Ammon's horn (tissue), 1 donor: ENCODE measurements at regions not wholly inside any gene's neighbourhood (a gene's known extent, or its start where the extent isn't known, plus 50 kb on each side); places are given as distances from the start of the nearest gene placed in this dataset.

Source experiments
- DNase-seq: peaks from one replicate; pipeline ENCODE4 v3.0.0-alpha.2; 2016; ENCODE audit warnings: low spot score

- no peak for DNase-seq
Measured at GRCh38 chr6:90793771-90794170, 206.9 kb upstream of the MAP3K7 start.

GRCh38 chr6:90790696-90791095, 203.8 kb upstream of the MAP3K7 start:
- no peak for DNase-seq

DNA sequence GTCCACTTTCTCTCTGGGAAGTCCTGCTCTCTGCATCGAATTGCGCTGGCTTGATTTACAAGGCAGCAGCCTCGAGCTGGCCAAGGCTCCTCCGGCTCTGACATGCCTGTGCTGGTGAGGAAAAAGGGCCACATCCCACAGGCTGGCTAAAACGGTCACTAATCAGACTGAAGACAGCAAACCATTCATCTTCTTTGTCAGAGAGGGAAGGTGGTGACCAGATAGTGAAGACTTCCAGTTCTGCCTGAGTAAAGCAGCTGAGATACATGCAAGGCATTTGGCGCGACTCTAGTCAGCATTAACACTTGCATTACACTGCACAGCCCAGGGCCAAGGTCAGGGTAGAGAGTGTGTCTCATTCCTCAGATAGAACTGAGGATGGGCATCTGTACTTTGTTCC, 203.2 kb upstream of the MAP3K7 start:
- DNase-seq: no peak

DNA sequence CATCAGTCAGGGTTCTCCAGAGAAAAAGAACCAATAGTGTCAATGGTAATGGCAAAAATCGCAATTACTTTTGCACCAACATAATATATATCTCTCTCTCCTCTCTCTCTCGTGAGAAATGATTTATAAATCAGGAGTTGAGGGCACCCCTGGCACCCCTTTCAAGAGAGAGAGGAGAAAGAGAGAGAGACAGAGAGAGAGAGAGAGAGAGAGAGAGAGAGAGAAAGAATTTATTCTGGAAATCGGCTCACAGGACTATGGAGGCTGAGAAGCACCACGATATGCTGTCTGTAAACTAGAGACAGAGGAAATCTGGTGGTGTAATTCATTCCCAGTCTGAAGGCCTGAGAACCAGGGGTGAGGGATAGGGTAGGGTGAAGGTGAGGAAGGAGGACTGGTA, 201.9 kb upstream of the MAP3K7 start:
- DNase-seq: no peak

GRCh38 chr6:90787446-90787845, 200.6 kb upstream of the MAP3K7 start:
- DNase-seq: no peak

DNA sequence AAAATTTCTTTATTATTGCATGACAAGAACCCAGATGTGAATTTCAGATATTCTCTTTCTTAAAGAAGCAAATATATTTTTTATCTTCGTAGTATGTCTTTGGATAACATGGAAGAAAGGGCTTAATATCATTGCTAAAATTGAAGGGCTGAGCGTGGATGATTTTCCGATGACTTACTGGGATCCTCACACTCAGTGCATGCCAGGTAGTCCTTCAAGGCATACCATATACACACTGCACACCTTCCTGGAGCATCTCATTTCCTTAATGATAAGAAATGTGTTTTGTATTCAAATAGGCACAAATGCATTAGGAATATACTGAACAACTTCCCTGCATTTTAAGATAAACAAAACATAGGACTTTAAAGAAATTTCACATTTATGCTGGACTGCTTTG, 193.9 kb upstream of the MAP3K7 start:
- DNase-seq: no peak

DNA sequence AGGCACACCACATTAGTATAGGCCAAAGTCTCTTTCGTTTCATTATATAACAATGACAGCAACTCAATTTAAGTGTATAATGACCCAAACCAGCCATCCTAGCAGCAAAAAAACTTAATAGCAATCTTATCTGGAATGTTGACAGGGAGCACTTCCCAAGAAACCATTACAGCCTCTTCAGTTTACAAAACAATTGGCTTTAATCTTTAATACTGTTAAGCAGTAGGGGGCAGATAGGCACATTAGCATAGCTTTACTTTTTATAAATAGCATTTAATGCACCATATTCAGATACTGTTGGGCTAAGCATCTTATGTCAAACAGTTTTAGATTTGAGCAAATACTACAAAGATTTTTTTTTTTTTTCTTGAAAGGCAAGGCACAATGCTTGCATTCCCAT, 193.3 kb upstream of the MAP3K7 start:
- DNase-seq: no peak

DNA sequence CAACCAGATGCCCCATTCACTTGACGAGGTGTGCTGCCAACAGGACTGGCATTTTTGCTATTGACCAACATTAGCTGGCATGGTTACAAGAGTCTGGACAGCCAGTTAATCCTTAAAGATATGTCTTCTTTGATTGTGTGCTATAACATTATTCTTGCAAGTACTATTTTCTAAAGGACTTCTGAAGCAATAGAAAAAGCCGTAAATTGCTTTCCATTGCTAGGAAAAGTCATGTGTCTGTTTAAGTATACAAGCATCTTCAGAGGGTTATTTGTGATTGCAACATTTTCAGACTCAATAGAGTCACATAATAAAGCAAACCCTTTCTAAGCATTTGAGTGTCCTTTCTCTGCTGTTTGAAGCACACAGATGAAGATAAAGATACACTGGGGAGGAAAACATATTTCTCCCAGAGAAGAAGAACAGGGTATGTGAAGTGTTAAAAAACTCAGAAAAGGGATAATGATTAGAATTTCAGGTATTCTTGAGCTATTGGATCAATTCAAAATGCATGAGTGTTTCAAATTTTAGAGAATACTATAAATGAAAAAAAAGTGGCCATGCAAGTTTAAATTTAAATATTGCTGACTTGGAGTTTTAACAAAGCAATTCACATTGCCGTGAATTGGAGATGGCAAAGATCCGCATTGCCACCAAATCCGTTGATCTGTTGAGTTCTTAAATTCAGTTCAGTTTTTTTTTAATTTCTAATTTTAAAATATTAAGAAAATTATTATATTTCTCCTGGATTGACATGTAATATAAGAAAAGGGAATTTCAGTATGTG, 191.7 kb upstream of the MAP3K7 start:
- no peak for DNase-seq

DNA sequence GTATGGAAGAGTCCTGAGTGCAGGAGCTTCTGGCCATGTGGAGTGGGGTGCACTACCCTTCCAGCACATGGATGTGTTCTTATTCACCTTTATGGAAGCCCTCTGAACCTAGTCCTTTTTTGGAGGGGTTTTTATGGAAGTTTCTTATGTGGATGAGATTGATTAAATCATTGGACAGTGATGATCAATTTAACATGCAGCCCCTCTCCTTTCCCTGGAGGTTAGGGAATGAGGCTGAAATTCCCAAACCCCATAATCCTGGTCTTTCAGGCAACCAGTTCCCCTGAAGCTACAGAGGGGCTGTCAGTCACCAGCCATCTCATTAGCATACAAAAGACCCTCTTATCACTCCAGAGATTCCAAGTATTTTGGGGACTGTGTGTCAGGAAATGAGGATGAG, 183.9 kb upstream of the MAP3K7 start:
- no peak for DNase-seq

DNA sequence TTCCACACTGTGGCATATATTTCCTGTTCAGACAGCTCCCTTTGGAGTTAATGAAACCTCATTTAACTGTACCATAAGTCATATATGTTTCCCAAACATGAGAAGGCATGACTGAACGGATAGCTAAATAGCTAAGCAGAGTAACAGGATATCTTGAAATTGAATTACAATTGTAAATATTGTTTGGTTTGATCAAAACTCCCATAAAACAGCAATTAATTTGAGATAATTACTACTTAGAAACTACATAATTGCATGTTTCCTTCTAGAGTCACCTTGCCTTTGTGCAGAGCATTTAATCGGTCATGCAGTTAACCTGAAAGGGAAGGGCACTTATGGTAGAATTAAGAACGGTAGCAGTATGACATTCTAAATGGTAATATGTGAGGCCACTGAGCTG, 179.0 kb upstream of the MAP3K7 start:
- DNase-seq: no peak

- DNase-seq: no peak
Measured at GRCh38 chr6:90765491-90765890, 178.6 kb upstream of the MAP3K7 start.

DNA sequence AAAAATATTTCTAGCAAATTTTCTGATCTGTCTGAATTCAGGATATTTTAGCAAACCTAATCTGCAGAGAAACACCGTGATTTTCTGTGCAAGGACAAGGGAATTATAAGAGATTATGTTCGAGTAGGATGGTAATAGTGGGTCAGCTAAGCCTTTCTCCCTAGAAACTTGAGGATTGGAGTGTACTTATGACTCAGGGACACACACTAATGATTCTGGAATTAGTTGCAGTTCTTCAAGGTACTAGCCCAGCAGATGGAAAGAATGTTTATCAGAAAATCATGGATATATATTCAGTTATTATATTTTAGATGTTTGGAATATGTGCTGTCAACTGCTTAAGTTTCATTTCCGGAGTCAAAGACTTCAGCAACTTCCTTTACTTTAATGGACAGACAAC, 177.1 kb upstream of the MAP3K7 start:
- DNase-seq: no peak

GRCh38 chr6:90759664-90760063, 172.8 kb upstream of the MAP3K7 start:
- DNase-seq: no peak

- no peak for DNase-seq
Measured at GRCh38 chr6:90758741-90759140, 171.9 kb upstream of the MAP3K7 start.

DNA sequence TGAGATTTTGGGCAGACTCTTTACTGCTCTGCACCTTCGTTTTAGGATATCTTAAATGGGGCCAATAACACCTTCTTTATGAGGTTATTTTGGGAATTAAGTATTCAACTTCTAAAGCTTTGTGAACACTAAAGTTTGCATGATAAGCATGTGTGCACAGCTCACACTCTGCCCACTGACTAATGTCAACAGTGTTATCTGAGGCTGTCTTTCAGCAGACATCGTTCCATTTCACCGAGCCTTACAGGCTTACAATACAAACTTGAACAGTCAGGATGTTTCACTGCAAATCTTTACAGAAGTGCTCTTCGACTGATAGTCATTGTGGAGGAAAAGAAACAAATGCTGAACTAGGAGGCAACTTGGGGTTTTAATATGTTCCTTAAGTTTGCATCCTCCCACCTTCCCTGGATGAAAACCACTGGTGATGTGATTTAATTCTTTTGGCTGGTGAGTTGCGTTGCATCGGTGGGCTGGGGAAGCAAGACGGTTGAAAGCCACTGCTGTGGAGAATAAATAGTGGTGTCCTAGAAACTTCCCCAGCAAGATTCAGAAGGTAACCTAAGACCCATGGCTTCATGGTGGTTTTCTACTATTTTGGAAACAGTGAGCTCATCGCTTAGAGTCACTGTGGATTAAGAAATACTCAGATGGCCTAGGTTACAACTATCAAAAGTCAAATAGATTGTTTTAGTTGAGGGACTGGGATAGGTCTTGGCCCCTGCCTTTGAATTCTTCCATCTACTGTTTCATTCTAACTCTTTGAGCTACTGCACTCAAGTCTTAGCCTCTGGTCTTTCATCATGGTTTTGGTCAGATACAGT, 167.2 kb upstream of the MAP3K7 start:
- no peak for DNase-seq

GRCh38 chr6:90739802-90740201, 152.9 kb upstream of the MAP3K7 start:
- no peak for DNase-seq

DNA sequence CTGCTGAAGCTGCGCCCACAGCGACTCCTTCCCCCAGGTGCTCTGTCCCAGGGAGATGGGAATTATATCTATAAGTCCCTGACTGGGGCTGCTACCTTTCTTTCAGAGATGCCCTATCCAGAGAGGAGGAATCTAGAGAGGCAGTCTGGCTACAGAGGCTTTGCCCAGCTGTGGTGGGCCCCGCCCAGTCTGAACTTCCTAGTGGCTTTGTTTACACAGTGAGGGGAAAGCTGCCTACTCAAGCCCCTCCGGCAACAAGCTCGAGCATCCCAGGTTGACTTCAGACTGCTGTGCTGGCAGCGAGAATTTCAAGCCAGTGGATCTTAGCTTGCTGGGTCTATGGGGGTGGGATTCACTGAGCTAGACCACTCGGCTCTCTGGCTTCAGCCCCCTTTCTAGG, 152.5 kb upstream of the MAP3K7 start:
- DNase-seq: no peak

DNA sequence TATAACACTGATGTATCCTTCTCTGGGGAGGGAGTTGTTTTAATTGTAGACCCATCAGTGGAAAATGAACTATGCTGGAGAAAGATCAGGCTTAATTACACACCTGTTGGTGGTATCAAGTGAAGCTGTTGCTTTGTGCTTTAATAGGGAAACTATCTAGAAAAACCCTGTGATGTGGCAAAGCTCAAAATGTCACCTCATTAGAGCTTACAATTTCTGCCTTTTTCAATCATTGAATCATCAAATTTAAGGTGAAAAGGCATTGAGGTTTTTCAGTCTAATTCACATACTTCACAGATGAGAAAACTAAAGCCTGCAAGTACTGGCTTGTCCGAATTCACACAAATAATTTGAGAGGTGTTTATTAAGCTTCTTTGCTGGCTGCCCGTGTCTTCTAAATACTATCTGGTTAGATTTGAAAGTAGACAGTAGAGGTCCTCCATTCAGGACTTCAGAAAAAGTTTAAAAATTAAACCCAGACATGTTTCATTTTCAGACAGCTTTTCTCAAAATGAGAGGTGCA, 143.3 kb upstream of the MAP3K7 start:
- DNase-seq: no peak

DNA sequence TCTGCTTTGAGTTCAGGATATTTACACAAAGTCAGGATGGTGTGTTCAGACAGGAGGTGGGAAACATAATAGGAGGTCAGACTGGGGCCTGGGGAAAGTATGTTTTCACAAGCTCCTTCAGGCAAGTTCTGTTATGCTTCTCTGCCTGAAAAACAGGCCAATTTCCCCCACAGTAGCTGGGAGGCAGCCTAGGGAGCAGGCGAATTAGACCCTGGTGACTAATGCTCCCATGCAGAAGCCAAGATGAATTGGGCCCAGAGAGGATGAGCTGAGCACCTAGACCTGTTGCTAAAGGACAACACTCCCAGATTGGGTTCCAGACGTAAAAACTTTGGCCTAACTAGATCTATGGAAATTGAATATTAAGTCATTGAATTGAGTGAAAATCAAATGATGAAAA, 142.2 kb upstream of the MAP3K7 start:
- no peak for DNase-seq

DNA sequence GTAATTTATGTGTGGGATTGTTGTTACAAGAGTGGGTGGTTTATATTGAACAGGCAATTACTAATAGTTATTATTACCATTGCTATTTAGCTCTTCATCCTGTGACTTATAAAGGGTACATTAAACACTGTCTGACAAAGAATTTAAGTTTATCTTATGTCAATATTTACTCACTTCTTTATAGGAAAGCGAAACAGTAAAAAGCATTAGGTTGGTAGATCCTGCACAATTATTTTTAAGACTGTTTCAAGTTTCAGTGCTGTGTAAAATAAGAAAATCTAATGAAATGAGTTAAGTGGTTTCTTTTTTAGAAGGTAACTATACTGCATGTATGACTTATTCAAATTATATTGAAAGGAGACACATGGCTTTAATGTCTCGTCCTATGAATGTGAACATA, 135.8 kb upstream of the MAP3K7 start:
- no peak for DNase-seq

GRCh38 chr6:90720404-90720803, 133.5 kb upstream of the MAP3K7 start:
- DNase-seq: no peak

GRCh38 chr6:90719321-90720195, 132.7 kb upstream of the MAP3K7 start:
- DNase-seq: no peak
